ENCODE measurements at regions not wholly inside any gene's neighbourhood (a gene's known extent, or its start where the extent isn't known, plus 50 kb on each side); places are given as distances from the start of the nearest gene placed in this dataset.

GRCh38 chr16:64363039-64363438, 758.8 kb downstream of the CDH11 start:
- TF ChIP-seq CTCF (IDR thresholded peaks at IDR 0.05), result no peak
- TF ChIP-seq POLR2A (IDR thresholded peaks at IDR 0.05), result no peak
- TF ChIP-seq POLR2AphosphoS5 (IDR thresholded peaks at IDR 0.05), result no peak

All from prostate gland (tissue), 2 donors.